Right ventricle myocardium superior (tissue), 1 donor: ENCODE measurements at regions not wholly inside any gene's neighbourhood (a gene's known extent, or its start where the extent isn't known, plus 50 kb on each side); places are given as distances from the start of the nearest gene placed in this dataset.

ENCODE experiments used
- ATAC-seq: fragments of 200-7000 bp; cut with Tn5 transposase; one replicate; pipeline ENCODE4 v1.9.1; 2020; ENCODE audit warnings: mild to moderate bottlenecking; ENCODE audit not compliant: poor library complexity
- DNase-seq: peaks from one replicate; pipeline ENCODE4 v3.0.0-alpha.2; 2020
- intact Hi-C: fragments of 100-400 bp; cut with DNase I; formaldehyde crosslinking; loops from one replicate; pipeline ENCODE4 v1.11.2; 2022
- donor health status: DM: no; HTN: yes; CAD: no; lungs with severe emphysema.

DNA sequence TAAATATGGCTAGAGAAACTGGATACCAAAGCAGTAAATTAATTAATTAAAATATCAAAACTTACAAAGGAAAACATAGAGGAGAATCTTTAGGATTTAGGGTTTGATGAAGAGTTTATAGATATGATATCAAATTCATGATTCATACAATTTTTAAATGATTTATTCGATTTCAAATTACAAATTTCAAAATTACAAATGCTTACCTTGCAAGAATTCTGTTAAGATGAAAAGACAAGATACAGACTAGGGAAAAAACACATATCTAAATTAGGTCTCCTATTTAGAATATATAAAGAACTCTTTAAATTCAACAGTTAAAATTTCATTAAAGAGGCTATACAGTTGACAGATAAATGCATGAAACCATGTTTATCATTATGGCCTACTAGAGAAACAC is 930.7 kb downstream of the ZPLD1 start:
- no peak for DNase-seq
- intact Hi-C loops: no loop called here
- ATAC-seq: no peak

- intact Hi-C loops: no loop called here
- no peak for ATAC-seq
- DNase-seq: no peak
Observed at GRCh38 chr3:103367481-103367880, 932.7 kb downstream of the ZPLD1 start.

DNA sequence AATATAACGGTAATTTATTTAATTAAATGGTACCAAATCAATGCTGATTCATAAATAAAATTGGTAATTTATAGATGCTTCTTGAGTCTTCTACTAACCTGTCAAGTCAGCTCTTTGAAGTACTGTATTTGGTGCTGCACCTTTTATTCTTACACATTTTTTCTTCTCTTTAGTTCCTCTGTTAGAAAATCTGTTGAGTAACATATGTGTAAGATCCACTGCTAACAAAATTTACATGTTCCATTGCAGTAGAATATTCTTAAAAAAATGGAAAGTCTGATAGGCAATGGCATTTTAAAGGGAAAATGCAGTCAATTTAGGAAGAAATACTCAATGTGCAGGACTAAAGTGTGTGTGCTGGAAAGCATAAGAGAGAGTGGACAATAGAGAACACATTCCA is 936.6 kb downstream of the ZPLD1 start:
- ATAC-seq (no peak), DNase-seq (no peak)
- intact Hi-C loops: no loop called here

GRCh38 chr3:103372031-103372430 is 937.2 kb downstream of the ZPLD1 start:
- no peak for ATAC-seq
- DNase-seq: no peak

GRCh38 chr3:103380391-103380790 is 945.6 kb downstream of the ZPLD1 start:
- no peak for DNase-seq
- intact Hi-C loops: no loop called here
- no peak for ATAC-seq

More at GRCh38 chr3:103372031-103372430, 937.2 kb downstream of the ZPLD1 start:
- intact Hi-C loops: no loop called here

DNA sequence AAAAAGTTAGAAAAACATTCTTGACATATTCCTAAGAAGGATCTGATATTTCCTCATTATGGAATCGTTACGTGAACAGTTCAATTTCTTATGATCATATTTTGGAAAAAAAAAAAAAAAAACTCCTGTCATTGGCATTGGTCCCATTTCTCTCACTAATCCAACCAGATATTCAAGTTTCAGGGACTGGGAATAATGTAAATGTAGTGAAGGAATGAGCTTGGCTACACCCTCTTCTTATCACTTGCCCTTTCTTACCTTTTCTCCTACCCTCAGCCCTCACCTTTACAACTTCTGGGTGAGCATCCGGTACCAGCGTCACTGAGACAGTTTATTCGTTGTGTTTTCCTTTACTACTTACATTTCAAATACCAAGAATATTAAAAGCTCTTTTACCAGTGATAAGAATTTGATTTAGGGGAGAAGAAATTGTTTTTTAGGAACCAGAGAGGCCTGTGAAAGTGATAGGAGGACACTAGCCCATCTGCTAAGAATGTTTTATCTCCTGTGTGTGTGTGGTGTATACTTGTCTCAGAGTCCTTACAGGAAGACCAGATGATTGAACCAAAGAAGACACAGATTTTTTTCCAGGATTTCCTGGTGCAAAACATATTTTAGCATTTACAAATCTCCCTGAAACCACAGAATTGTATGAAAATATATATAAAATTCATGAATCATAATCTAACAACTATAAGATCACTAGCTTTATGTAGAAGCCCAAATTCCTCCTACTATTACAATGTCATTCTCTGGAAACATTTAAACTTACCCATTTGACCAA is 946.7 kb downstream of the ZPLD1 start:
- intact Hi-C loops: no loop called here
- DNase-seq: no peak
- ATAC-seq: no peak

DNA sequence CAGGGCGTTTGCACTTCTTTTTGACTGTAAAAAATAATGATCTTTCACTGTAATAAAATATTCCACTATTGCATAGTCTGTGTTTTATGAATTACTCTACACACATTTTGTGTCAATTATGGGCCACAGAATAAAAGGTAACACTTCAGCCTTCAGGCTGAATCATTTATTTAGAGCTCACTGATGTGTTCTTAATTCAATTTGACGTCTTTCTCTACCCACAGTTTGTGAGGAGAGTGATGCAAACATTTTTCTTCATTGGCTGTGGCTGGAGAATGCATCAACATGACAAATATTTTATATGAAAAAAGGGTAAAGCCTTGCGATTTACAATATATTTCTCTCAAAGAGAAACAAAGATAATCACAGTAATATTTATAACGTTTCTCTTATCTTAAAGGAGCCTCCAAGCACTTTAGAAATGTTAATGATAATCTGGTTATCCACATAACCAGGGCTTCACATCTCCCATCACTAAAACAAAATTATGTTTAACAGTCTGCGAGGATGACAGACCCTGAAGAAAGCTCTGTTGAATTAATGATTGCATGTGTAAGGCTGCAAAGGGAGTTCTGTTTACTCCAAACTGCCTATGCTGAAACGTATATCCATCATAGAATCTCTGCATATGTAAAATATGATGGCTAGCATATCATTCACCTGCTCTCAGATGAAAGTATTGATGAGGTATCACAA is 951.3 kb downstream of the ZPLD1 start:
- ATAC-seq (no peak), DNase-seq (no peak)
- intact Hi-C loops: no loop called here

GRCh38 chr3:103388214-103388613 is 953.4 kb downstream of the ZPLD1 start:
- intact Hi-C loops: no loop called here
- no peak for ATAC-seq

DNA sequence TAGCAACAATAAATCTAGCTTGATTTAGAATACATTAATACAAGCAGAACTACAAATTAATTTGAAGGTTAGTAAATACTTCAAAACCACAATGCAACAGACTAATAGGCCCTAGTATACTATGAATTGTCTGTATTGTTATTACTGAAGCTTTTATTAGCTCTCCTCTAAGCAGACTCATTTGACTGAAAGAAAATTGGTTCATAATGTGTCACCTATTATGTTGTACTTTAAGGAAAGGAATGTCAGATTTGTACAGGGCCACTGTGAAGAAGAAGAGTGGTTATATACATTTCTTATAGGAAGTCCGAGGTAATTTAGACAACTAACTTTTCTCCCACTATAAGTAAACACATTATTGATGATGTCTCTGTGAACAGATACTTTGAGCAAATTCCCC is 954.5 kb downstream of the ZPLD1 start:
- no peak for ATAC-seq
- DNase-seq: no peak
- intact Hi-C loops: no loop called here

More at GRCh38 chr3:103388214-103388613, 953.4 kb downstream of the ZPLD1 start:
- no peak for DNase-seq

DNA sequence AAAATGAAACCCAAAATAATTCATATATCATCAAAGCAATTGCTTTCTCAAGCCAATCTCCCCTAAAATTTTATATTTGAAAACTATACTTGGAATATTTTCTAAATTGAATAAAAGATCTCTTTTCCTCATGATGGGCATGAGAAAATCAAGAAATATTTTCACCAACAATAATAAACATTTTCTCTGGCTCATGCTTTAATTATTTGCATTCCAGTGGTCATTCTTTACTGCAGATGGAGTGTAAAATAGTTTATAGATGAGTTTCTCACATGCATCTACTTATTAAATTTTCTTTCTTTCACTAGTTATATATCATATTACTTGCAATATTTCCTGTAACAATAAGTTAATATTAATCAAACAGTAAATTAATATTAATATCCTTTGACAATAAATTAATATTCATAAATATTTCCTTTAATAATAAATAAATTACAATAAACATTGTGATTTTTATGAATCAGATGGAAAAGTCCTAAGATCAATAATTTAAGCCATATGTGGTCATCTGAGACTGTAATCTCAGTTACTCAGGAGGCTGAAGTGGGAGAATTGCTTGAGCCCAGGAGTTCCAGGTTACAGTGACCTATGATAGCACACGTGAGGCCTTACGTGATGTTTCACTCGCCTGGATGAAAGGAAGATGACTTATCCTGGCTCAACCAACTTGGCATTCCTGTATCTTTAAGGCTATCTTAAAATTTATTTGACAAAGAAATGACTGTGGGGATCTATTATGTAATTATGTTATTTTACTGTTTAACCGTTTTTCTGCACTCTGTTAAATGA is 958.8 kb downstream of the ZPLD1 start:
- no peak for ATAC-seq
- intact Hi-C loops: no loop called here
- DNase-seq: no peak

GRCh38 chr3:103403191-103403590 is 968.4 kb downstream of the ZPLD1 start:
- ATAC-seq (no peak), DNase-seq (no peak)
- intact Hi-C loops: no loop called here

- ATAC-seq (no peak), DNase-seq (no peak)
- intact Hi-C loops: no loop called here
Observed at GRCh38 chr3:103406320-103406850, 971.6 kb downstream of the ZPLD1 start.

- DNase-seq: no peak
- intact Hi-C loops: no loop called here
- no peak for ATAC-seq
Observed at GRCh38 chr3:103410231-103410630, 975.4 kb downstream of the ZPLD1 start.

GRCh38 chr3:103421460-103421859 is 986.6 kb downstream of the ZPLD1 start:
- DNase-seq (no peak), ATAC-seq (no peak)
- intact Hi-C loops: no loop called here

GRCh38 chr3:103437883-103438282 is 1003.1 kb downstream of the ZPLD1 start:
- DNase-seq (no peak), ATAC-seq (no peak)
- intact Hi-C loops: no loop called here

GRCh38 chr3:103440539-103441203 is 1005.9 kb downstream of the ZPLD1 start:
- DNase-seq: no peak
- intact Hi-C loops: no loop called here
- no peak for ATAC-seq

DNA sequence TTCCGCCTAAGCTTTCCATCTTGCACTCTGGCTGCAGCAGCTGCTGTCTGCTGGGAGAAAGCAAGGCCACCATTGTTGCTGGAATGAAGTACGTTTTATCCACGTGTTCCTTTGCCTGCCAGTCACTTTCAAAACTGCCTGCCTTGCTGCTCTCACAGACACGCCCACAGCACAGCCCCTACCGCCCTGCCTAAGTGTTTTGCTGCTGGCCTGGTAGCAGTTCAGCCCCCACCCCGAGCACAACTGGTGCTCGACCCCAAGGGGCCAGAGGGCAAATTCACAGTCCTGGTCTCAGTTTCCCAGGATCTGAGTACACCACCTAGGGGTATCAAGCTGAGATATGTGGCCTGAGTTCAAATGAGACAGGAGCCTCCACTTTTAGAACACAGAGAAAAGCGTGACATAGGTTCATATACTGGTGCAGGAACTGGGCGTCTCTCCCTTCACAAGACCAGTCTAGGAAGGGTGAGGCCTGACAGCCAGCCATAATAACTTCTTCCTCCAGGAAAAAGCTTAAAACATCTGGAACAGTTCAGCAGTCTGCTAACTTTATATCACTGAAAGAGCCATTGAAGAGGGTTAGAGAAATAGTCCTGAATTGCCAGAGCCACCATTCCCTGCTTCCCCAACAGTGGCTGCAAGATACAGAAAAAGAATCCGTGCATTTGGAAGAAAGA is 1012.3 kb downstream of the ZPLD1 start:
- intact Hi-C loops: no loop called here
- DNase-seq: no peak
- no peak for ATAC-seq

- intact Hi-C loops: no loop called here
- DNase-seq: no peak
- no peak for ATAC-seq
Observed at GRCh38 chr3:103453152-103453551, 1018.3 kb downstream of the ZPLD1 start.
